ENCODE measurements at regions not wholly inside any gene's neighbourhood (a gene's known extent, or its start where the extent isn't known, plus 50 kb on each side); places are given as distances from the start of the nearest gene placed in this dataset.

GRCh38 chr5:125262782-125263181, 516.3 kb upstream of the ZNF608 start:
- no peak overlapping the region for H3K4me3 ChIP-seq (ENCODE audit: low read length)
- no peak for TF ChIP-seq CTCF (conservative IDR thresholded peaks at IDR 0.05; ENCODE audit: low read length)
- DNase-seq (ENCODE audit: low read depth), result no peak

GRCh38 chr5:125263356-125263755, 516.9 kb upstream of the ZNF608 start:
- TF ChIP-seq CTCF (conservative IDR thresholded peaks at IDR 0.05; ENCODE audit: low read length), result no peak
- DNase-seq (ENCODE audit: low read depth), result no peak
- H3K4me3 ChIP-seq (ENCODE audit: low read length), result no peak overlapping the region

- H3K4me3 ChIP-seq (ENCODE audit: low read length), result no peak overlapping the region
- DNase-seq (ENCODE audit: low read depth), result no peak
- no peak for TF ChIP-seq CTCF (conservative IDR thresholded peaks at IDR 0.05; ENCODE audit: low read length)
Measured at GRCh38 chr5:125266106-125266505, 519.7 kb upstream of the ZNF608 start.

- no peak for TF ChIP-seq CTCF (conservative IDR thresholded peaks at IDR 0.05; ENCODE audit: low read length)
- no peak overlapping the region for H3K4me3 ChIP-seq (ENCODE audit: low read length)
- DNase-seq (ENCODE audit: low read depth), result no peak
Measured at GRCh38 chr5:125267636-125268248, 521.3 kb upstream of the ZNF608 start.

- H3K4me3 ChIP-seq (ENCODE audit: low read length), result no peak overlapping the region
- TF ChIP-seq CTCF (conservative IDR thresholded peaks at IDR 0.05; ENCODE audit: low read length), result no peak
- DNase-seq (ENCODE audit: low read depth), result no peak
Measured at GRCh38 chr5:125269926-125270325, 523.5 kb upstream of the ZNF608 start.

GRCh38 chr5:125272357-125272756, 525.9 kb upstream of the ZNF608 start:
- no peak for DNase-seq (ENCODE audit: low read depth)
- H3K4me3 ChIP-seq (ENCODE audit: low read length), result no peak overlapping the region
- no peak for TF ChIP-seq CTCF (conservative IDR thresholded peaks at IDR 0.05; ENCODE audit: low read length)

GRCh38 chr5:125274211-125274610, 527.8 kb upstream of the ZNF608 start:
- no peak overlapping the region for H3K4me3 ChIP-seq (ENCODE audit: low read length)
- TF ChIP-seq CTCF (conservative IDR thresholded peaks at IDR 0.05; ENCODE audit: low read length), result no peak
- no peak for DNase-seq (ENCODE audit: low read depth)
